ENCODE measurements at regions not wholly inside any gene's neighbourhood (a gene's known extent, or its start where the extent isn't known, plus 50 kb on each side); places are given as distances from the start of the nearest gene placed in this dataset.

DNA sequence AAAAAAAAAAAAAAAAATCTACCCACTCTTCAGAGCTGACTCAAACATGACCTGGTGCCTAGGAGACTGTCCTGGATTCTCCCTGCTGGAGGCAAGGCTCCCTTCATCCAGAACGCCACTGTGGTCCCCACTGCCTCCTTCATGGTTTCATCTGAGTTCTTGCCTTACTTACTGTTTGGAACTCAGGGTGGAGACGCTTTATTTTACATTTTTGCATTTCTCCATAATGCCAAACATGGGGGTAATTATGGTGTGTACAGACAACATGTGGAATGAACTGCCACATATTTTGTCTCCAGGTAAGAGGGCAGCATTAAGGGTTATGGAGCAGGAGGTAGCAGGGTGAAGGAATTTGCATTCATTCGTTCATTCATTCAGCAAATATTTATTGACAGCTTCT is 58.1 kb upstream of the KCNK12 start:
- TF ChIP-seq, protein P1, sequence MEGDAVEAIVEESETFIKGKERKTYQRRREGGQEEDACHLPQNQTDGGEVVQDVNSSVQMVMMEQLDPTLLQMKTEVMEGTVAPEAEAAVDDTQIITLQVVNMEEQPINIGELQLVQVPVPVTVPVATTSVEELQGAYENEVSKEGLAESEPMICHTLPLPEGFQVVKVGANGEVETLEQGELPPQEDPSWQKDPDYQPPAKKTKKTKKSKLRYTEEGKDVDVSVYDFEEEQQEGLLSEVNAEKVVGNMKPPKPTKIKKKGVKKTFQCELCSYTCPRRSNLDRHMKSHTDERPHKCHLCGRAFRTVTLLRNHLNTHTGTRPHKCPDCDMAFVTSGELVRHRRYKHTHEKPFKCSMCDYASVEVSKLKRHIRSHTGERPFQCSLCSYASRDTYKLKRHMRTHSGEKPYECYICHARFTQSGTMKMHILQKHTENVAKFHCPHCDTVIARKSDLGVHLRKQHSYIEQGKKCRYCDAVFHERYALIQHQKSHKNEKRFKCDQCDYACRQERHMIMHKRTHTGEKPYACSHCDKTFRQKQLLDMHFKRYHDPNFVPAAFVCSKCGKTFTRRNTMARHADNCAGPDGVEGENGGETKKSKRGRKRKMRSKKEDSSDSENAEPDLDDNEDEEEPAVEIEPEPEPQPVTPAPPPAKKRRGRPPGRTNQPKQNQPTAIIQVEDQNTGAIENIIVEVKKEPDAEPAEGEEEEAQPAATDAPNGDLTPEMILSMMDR (IDR thresholded peaks at IDR 0.05) = no peak
- no peak for TF ChIP-seq POLR2A (IDR thresholded peaks at IDR 0.05)
